ENCODE measurements at regions not wholly inside any gene's neighbourhood (a gene's known extent, or its start where the extent isn't known, plus 50 kb on each side); places are given as distances from the start of the nearest gene placed in this dataset.

DNA sequence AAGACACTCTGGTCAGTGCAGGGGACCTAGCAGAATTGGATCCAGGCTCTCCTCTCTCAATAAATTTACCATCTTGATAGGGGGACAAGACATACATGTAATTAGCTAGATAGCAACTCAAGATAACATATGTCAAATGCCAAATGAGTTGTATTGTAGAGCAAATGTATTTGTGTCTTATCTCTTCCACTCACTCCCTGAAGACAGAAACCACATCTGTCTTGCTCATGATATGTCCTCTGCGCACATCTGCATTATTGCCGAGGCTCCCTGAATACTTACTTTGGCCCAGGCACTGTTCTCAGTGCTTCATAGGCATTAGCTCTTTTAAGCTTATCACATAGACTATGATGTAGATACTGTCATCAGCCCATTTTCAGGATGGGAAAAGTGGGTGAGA lies 122.9 kb upstream of the GATA6 start:
- ChIA-PET POLR2A (no interaction called here), CTCF (interaction anchor here (1.0 kb wide), 1 partner anchor 12 kb away, joined by 4 read pairs; no protein-coding TSS in a partner anchor)
- H3K4me3 ChIP-seq (replicated peaks in 1 of 3; ENCODE audit: insufficient read depth in 1 of 3, low read depth in 1 of 3, low read length in 3 of 3), result no peak overlapping the region
- TF ChIP-seq POLR2AphosphoS5 (IDR thresholded peaks at IDR 0.05; ENCODE audit: insufficient read depth, low read depth, low read length) (no peak), GATA2 (IDR thresholded peaks at IDR 0.05; ENCODE audit: insufficient read depth, insufficient read length, low read depth, low read length) (no peak), MYC (IDR thresholded peaks at IDR 0.05; ENCODE audit: low read depth, low read length) (no peak), POLR2A (IDR thresholded peaks at IDR 0.05; ENCODE audit: low read depth, low read length) (no peak), EZH2 (IDR thresholded peaks at IDR 0.05; ENCODE audit: borderline replicate concordance, low read depth, low read length, severe bottlenecking) (no peak), JUN (IDR thresholded peaks at IDR 0.05; ENCODE audit: borderline replicate concordance, insufficient read depth, insufficient read length, low read depth) (no peak)
- TF ChIP-seq, protein P1, sequence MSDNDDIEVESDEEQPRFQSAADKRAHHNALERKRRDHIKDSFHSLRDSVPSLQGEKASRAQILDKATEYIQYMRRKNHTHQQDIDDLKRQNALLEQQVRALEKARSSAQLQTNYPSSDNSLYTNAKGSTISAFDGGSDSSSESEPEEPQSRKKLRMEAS (IDR thresholded peaks at IDR 0.05; ENCODE audit: insufficient read depth, insufficient read length), result no peak
- FAIRE-seq (no peak), DNase-seq (ENCODE audit: low read depth, low spot score) (no peak)
- no peaks in the 10 kb centered on the region for H3K4me1 ChIP-seq (ENCODE audit: control insufficient read depth, extremely low read depth, insufficient read depth, low read length)
- BruUV-seq (replicated peaks), result no TSS peak
- H3K4me2 ChIP-seq (ENCODE audit: insufficient read depth, low read length), result no peak overlapping the region
- no peaks in the 10 kb centered on the region for H3K9me1 ChIP-seq (replicated peaks; ENCODE audit: control insufficient read depth, extremely low read depth, insufficient read depth, low read length)
- H4K20me1 ChIP-seq (replicated peaks; ENCODE audit: control insufficient read depth, extremely low read depth, insufficient read depth, low read length), result no peaks in the 10 kb centered on the region
- H3K27me3 ChIP-seq (ENCODE audit: control insufficient read depth in 2 of 2, insufficient read depth in 2 of 2, low read length in 2 of 2), result peaks cover 2 to 20% of the 10 kb centered on the region in 2 experiments
- no peaks in the 10 kb centered on the region for H3K36me3 ChIP-seq (ENCODE audit: control insufficient read depth in 2 of 2, extremely low read depth in 1 of 2, insufficient read depth in 2 of 2, low read length in 2 of 2)
- intact Hi-C loops (cut with micrococcal nuclease) (no loop called here), dilution Hi-C loops (cut with MboI; ENCODE audit: extremely low pct_ligation_motif_present, low sequenced_read_pairs) (no loop called here)
- no peak overlapping the region for H3K9ac ChIP-seq (replicated peaks; ENCODE audit: extremely low read depth, insufficient read depth, low read length)
- H2AFZ ChIP-seq (ENCODE audit: low read depth, low read length), result no peak overlapping the region
- no peak overlapping the region for H3K27ac ChIP-seq (ENCODE audit: insufficient read depth, low read depth, low read length)
- no peaks in the 10 kb centered on the region for H3K79me2 ChIP-seq (ENCODE audit: control insufficient read depth, insufficient read depth, low read length)
- no peaks in the 10 kb centered on the region for H3K9me3 ChIP-seq (replicated peaks; ENCODE audit: control insufficient read depth, insufficient read depth, low read length)

DNA sequence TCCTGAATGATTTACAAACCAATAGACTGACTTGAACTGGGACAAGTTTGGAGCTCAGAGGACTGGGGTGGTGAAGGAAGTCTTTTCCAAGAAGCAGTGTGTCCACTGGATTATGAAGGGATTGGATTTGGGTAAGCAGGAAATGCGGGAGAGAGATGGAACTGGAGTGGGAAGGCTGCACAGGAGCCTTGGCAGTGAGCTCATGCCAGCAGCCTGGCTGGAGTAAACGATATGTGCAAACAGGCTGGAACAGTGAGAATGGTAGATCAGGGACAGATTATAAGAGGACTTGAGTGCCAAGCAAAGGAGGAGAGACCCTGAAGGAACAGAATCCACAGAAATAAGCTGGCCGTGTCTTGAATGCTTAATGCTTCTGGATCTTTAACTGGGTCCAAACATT lies 121.9 kb upstream of the GATA6 start:
- no peak for DNase-seq (ENCODE audit: low read depth, low spot score)
- H3K4me3 ChIP-seq (replicated peaks in 1 of 3; ENCODE audit: insufficient read depth in 1 of 3, low read depth in 1 of 3, low read length in 3 of 3), result no peak overlapping the region
- intact Hi-C loops (cut with micrococcal nuclease), result no loop called here
- TF ChIP-seq, protein P1 (IDR thresholded peaks at IDR 0.05; ENCODE audit: insufficient read depth, insufficient read length), result no peak
- TF ChIP-seq GATA2 (IDR thresholded peaks at IDR 0.05; ENCODE audit: insufficient read depth, insufficient read length, low read depth, low read length) (no peak), POLR2A (IDR thresholded peaks at IDR 0.05; ENCODE audit: low read depth, low read length) (no peak)
- H3K4me1 ChIP-seq (ENCODE audit: control insufficient read depth, extremely low read depth, insufficient read depth, low read length), result no peaks in the 10 kb centered on the region
- H3K79me2 ChIP-seq (ENCODE audit: control insufficient read depth, insufficient read depth, low read length), result no peaks in the 10 kb centered on the region
- H4K20me1 ChIP-seq (replicated peaks; ENCODE audit: control insufficient read depth, extremely low read depth, insufficient read depth, low read length), result no peaks in the 10 kb centered on the region
- no peak for FAIRE-seq
- H2AFZ ChIP-seq (ENCODE audit: low read depth, low read length), result no peak overlapping the region
- no TSS peak for BruUV-seq (replicated peaks)
- no peak overlapping the region for H3K27ac ChIP-seq (ENCODE audit: insufficient read depth, low read depth, low read length)
- CTCF ChIA-PET, result interaction anchor here (1.0 kb wide), 1 partner anchor 11 kb away, joined by 4 read pairs; no protein-coding TSS in a partner anchor
- dilution Hi-C loops (cut with MboI; ENCODE audit: extremely low pct_ligation_motif_present, low sequenced_read_pairs), result no loop called here
- no peaks in the 10 kb centered on the region for H3K9me1 ChIP-seq (replicated peaks; ENCODE audit: control insufficient read depth, extremely low read depth, insufficient read depth, low read length)
- H3K36me3 ChIP-seq (ENCODE audit: control insufficient read depth in 2 of 2, extremely low read depth in 1 of 2, insufficient read depth in 2 of 2, low read length in 2 of 2), result no peaks in the 10 kb centered on the region
- H3K9me3 ChIP-seq (replicated peaks; ENCODE audit: control insufficient read depth, insufficient read depth, low read length), result no peaks in the 10 kb centered on the region
- no peak overlapping the region for H3K4me2 ChIP-seq (ENCODE audit: insufficient read depth, low read length)
- H3K27me3 ChIP-seq (ENCODE audit: control insufficient read depth in 2 of 2, insufficient read depth in 2 of 2, low read length in 2 of 2), result peaks cover 2 to 20% of the 10 kb centered on the region in 2 experiments
- POLR2A ChIA-PET, result no interaction called here
- H3K9ac ChIP-seq (replicated peaks; ENCODE audit: extremely low read depth, insufficient read depth, low read length), result no peak overlapping the region

All from endothelial cell of umbilical vein (primary cell).